ENCODE measurements at regions not wholly inside any gene's neighbourhood (a gene's known extent, or its start where the extent isn't known, plus 50 kb on each side); places are given as distances from the start of the nearest gene placed in this dataset.
"Not testable (repeated sequence)": the region's sequence is repeated elsewhere in the genome, so short reads cannot be mapped to it uniquely, and the experiment has no call there.

DNA sequence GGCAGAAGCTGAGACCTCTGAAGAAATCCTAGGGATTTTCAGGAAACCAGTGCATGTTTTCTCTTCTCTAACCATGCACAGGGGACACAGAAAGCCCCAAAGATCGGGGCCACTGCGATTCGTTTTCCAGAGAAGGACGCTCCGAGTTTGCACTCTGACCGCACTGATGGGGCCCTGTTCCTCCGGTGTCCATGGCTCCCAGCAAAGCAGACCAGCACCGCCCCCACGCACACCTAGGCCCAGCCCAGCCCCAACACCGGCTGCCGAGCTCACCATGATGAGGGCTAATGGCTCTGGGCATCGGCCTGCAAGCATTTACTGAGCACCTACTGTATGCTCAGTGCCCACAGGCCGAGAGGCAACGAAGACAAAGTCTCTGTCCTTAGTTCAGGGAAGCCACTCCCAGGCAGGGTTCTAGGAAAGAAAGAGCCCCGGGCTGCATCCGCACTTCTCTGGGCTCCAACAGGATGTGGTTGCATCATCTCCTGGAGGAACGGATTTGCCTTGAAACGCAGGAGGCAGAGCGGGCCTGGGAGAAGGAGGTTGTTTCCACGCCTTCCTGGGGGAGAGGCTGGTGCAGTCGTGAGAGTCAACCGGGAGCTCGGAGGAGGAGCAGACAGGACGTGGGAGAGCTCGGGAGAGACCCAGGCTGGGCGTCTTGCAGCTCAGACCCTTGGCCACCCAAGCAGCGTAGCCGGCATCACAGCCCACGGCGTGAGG, 5460.9 kb upstream of the TPTE start:
- TF ChIP-seq, protein P1, sequence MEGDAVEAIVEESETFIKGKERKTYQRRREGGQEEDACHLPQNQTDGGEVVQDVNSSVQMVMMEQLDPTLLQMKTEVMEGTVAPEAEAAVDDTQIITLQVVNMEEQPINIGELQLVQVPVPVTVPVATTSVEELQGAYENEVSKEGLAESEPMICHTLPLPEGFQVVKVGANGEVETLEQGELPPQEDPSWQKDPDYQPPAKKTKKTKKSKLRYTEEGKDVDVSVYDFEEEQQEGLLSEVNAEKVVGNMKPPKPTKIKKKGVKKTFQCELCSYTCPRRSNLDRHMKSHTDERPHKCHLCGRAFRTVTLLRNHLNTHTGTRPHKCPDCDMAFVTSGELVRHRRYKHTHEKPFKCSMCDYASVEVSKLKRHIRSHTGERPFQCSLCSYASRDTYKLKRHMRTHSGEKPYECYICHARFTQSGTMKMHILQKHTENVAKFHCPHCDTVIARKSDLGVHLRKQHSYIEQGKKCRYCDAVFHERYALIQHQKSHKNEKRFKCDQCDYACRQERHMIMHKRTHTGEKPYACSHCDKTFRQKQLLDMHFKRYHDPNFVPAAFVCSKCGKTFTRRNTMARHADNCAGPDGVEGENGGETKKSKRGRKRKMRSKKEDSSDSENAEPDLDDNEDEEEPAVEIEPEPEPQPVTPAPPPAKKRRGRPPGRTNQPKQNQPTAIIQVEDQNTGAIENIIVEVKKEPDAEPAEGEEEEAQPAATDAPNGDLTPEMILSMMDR (conservative IDR thresholded peaks at IDR 0.05 in 1 of 2, IDR thresholded peaks at IDR 0.05 in 1 of 2; ENCODE audit: extremely low read depth in 1 of 2, insufficient read depth in 1 of 2, low read depth in 1 of 2, low read length in 2 of 2), result not testable (repeated sequence)
- TF ChIP-seq EZH2 (IDR thresholded peaks at IDR 0.05; ENCODE audit: borderline replicate concordance, low read length), result not testable (repeated sequence)
